GM06990 (cell line): ENCODE measurements at regions not wholly inside any gene's neighbourhood (a gene's known extent, or its start where the extent isn't known, plus 50 kb on each side); places are given as distances from the start of the nearest gene placed in this dataset.

Experiments
- DNase-seq: peaks from one replicate; pipeline ENCODE4 v3.0.0-alpha.2; 2011; ENCODE audit not compliant: insufficient read length; ENCODE audit errors: extremely low read depth
- H3K27me3 ChIP-seq: replicated peaks from 2 replicates; pipeline ENCODE4 v1.6.0; 2011; ENCODE audit warnings: low read length; ENCODE audit not compliant: control insufficient read depth, insufficient read depth
- H3K36me3 ChIP-seq: 2 replicates; pipeline ENCODE4 v1.5.1; 2011; ENCODE audit warnings: low read length; ENCODE audit not compliant: control insufficient read depth, insufficient read depth
- H3K4me3 ChIP-seq: replicated peaks from 2 replicates; pipeline ENCODE4 v1.5.1; 2011; ENCODE audit warnings: low read depth, mild to moderate bottlenecking, control low read depth, low read length
- CTCF ChIP-seq: IDR thresholded peaks from 2 replicates; pipeline ENCODE4 v1.5.1; 2011; ENCODE audit warnings: low read length, control low read depth, mild to moderate bottlenecking, inconsistent platforms; ENCODE audit not compliant: insufficient read depth, poor library complexity, severe bottlenecking

GRCh38 chr10:2963889-2964631 is 103.3 kb upstream of the PFKP start:
- Histone ChIP-seq H3K36me3 (no peaks in the 10 kb centered on the region), H3K4me3 (no peak overlapping the region), H3K27me3 (no peaks in the 10 kb centered on the region; the same call in none of the 2 replicates)
- DNase-seq: no peak
- no peak for TF ChIP-seq CTCF

- H3K4me3 ChIP-seq: no peak overlapping the region
- DNase-seq: no peak
- no peaks in the 10 kb centered on the region for H3K36me3 ChIP-seq
- H3K27me3 ChIP-seq: no peaks in the 10 kb centered on the region; the same call in none of the 2 replicates
- TF ChIP-seq CTCF: no peak
These were observed 105.2 kb upstream of the PFKP start for GRCh38 chr10:2962194-2962593.

- H3K27me3 ChIP-seq: no peaks in the 10 kb centered on the region; the same call in none of the 2 replicates
- no peak for TF ChIP-seq CTCF
- DNase-seq: no peak
- H3K4me3 ChIP-seq: no peak overlapping the region
- H3K36me3 ChIP-seq: no peaks in the 10 kb centered on the region
These were observed 108.7 kb upstream of the PFKP start for GRCh38 chr10:2958659-2959058.

- H3K27me3 ChIP-seq: no peaks in the 10 kb centered on the region; the same call in none of the 2 replicates
- H3K36me3 ChIP-seq: no peaks in the 10 kb centered on the region
- H3K4me3 ChIP-seq: no peak overlapping the region
- TF ChIP-seq CTCF: no peak
- DNase-seq: no peak
These were observed 109.6 kb upstream of the PFKP start for GRCh38 chr10:2957785-2958184.

- Histone ChIP-seq H3K4me3 (no peak overlapping the region), H3K36me3 (no peaks in the 10 kb centered on the region), H3K27me3 (peaks cover 3% of the 10 kb centered on the region)
- no peak for TF ChIP-seq CTCF
- no peak for DNase-seq
These were observed 112.3 kb upstream of the PFKP start for GRCh38 chr10:2955064-2955463.
